AG04450 (cell line): ENCODE measurements at regions not wholly inside any gene's neighbourhood (a gene's known extent, or its start where the extent isn't known, plus 50 kb on each side); places are given as distances from the start of the nearest gene placed in this dataset.

Experiments used
- CTCF ChIA-PET: fragments of 300-600, 350-600 bp; formaldehyde crosslinking; extraction: SDS; loops from one replicate; lab custom pipeline; 2022; ENCODE audit warnings: antibody characterized with exemption, inconsistent platforms; lab: Charles Lee
- POLR2A ChIA-PET: fragments of 350-600 bp; formaldehyde crosslinking; extraction: SDS; loops from one replicate; lab custom pipeline; 2021; ENCODE audit warnings: antibody characterized with exemption, inconsistent platforms; lab: Yijun Ruan, JAX
- DNase-seq: peaks from one replicate; pipeline ENCODE4 v3.0.0-alpha.2; 2011; ENCODE audit warnings: low read depth, low spot score
- H3K27ac ChIP-seq: one replicate; pipeline ENCODE4 v1.5.1; 2012; ENCODE audit warnings: low read depth, low read length, control low read depth
- H3K27me3 ChIP-seq: one replicate; pipeline ENCODE4 v1.6.0; 2012; ENCODE audit warnings: low read length; ENCODE audit not compliant: control insufficient read depth, insufficient read depth
- H3K4me3 ChIP-seq: 2 replicates; pipeline ENCODE4 v1.5.1; 2011; ENCODE audit warnings: mild to moderate bottlenecking, low read depth, low read length, control low read depth
- H3K9me3 ChIP-seq: 2 replicates; pipeline ENCODE4 v1.5.1; 2012; ENCODE audit warnings: low read length; ENCODE audit not compliant: control insufficient read depth, insufficient read depth
- TF ChIP-seq, protein P1 (sequence below): IDR thresholded peaks from 2 replicates; pipeline ENCODE4 v1.5.1; 2011; ENCODE audit warnings: low read depth, low read length, control low read depth, inconsistent platforms

DNA sequence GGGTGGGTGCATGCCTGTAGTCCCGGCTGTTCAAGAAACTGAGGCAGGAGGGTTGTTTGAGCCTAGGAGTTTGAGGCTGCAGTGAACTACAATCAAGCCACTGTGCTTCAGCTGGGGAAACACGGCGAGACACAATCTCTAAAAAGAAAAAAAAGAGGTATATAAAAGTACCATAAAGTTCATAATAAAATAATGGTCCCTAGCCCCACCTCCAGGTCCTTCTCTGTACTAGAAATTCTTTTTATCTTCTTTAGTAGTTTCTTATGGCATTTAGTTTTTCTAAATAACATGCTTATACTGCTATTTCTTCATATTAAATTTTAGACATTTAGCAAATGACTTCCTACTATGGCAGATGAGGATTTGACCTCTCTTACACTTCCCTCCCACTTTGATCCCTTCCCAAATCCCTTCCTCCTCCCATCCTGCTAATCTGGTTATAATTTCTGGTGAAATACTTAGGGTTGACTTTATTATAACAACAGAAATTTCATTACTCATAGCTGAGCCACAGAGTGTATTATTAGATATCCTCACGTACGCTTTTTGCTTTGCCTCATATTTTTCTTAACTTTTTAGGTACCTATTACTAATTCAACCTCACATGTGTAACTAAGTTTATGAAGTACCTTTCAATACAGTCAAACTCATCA lies 94.7 kb downstream of the SLC41A2 start:
- no peak overlapping the region for H3K4me3 ChIP-seq
- TF ChIP-seq, protein P1, sequence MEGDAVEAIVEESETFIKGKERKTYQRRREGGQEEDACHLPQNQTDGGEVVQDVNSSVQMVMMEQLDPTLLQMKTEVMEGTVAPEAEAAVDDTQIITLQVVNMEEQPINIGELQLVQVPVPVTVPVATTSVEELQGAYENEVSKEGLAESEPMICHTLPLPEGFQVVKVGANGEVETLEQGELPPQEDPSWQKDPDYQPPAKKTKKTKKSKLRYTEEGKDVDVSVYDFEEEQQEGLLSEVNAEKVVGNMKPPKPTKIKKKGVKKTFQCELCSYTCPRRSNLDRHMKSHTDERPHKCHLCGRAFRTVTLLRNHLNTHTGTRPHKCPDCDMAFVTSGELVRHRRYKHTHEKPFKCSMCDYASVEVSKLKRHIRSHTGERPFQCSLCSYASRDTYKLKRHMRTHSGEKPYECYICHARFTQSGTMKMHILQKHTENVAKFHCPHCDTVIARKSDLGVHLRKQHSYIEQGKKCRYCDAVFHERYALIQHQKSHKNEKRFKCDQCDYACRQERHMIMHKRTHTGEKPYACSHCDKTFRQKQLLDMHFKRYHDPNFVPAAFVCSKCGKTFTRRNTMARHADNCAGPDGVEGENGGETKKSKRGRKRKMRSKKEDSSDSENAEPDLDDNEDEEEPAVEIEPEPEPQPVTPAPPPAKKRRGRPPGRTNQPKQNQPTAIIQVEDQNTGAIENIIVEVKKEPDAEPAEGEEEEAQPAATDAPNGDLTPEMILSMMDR, result no peak
- no peak for DNase-seq
- H3K9me3 ChIP-seq, result no peaks in the 10 kb centered on the region
- no peak overlapping the region for H3K27ac ChIP-seq
- ChIA-PET CTCF (interaction anchor here (2.3 to 3.5 kb wide), 2 partner anchors 13 to 482 kb away, joined by 11 to 15 read pairs; no protein-coding TSS in a partner anchor), POLR2A (no interaction called here)
- H3K27me3 ChIP-seq, result no peaks in the 10 kb centered on the region

DNA sequence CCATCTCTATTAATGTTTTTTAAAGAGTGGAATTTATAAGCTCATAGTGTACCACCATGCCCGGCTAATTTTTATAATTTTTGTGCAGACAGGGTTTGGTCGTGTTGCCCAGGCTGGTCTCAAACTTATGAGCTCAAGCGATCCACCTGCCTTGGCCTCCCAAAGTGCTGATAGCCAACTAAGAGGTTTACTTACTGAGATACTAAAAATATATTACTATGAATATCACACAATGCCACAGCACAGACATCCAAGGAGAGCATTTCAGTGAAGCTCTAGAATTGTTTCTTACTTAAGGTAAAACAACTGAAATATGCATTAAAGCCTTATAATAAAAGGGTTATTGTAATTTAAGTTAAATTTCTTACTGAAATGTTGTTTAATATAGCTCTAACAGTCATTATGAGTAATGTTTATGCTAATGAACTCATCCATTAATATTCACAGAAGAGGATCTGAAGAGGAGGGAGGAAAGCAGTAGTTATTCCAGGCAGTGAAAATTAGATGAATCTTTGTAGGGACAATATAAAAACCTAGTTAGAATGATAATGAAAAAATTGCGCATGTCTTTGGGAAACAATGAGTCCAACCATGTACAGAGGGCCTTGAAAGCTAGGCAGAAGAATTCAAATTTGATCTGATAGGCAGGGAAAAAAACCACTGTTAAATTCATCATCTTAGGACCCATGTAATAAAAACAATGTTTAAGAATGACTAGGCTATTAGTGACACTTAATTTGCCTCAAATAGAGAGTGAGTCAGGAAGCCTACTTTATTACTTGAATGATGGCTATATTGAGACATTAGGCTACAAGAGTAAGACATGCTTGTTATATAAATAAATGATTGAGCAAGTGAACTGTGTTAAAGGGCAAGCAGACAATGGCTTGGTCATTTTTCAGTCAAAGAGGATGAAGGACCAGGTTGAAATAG lies 99.2 kb downstream of the SLC41A2 start:
- TF ChIP-seq, protein P1, result no peak
- DNase-seq, result no peak
- Histone ChIP-seq H3K27me3 (no peaks in the 10 kb centered on the region), H3K27ac (no peak overlapping the region), H3K9me3 (no peaks in the 10 kb centered on the region), H3K4me3 (no peak overlapping the region)
- CTCF ChIA-PET, result interaction anchor here (1.3 kb wide), 1 partner anchor 476 kb away, joined by 3 read pairs; no protein-coding TSS in a partner anchor
- POLR2A ChIA-PET, result no interaction called here

DNA sequence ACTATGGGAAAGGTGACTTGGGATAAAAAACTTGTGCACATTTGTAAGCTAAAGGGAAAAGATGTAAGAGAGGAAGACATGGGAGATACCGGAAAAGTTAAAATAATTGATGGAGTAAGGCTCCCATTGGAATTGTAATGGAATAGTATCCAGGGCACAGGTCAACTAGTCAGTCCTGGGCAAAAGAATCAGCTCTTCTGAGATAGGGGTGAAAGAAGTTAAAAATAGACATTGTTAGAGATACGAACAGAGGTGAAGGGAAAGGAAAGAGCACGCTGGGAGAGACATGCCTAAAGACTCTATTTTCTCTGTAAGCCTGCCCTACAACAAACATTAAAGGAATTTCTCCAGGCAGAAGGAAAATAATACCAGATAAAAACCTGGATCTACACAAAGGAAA lies 101.6 kb downstream of the SLC41A2 start:
- POLR2A ChIA-PET, result no interaction called here
- TF ChIP-seq, protein P1, result no peak
- Histone ChIP-seq H3K4me3 (no peak overlapping the region), H3K9me3 (no peaks in the 10 kb centered on the region), H3K27ac (no peak overlapping the region), H3K27me3 (no peaks in the 10 kb centered on the region)
- no peak for DNase-seq
- CTCF ChIA-PET, result interaction anchor here (2.4 kb wide), 1 partner anchor 475 kb away, joined by 10 read pairs; no protein-coding TSS in a partner anchor

DNA sequence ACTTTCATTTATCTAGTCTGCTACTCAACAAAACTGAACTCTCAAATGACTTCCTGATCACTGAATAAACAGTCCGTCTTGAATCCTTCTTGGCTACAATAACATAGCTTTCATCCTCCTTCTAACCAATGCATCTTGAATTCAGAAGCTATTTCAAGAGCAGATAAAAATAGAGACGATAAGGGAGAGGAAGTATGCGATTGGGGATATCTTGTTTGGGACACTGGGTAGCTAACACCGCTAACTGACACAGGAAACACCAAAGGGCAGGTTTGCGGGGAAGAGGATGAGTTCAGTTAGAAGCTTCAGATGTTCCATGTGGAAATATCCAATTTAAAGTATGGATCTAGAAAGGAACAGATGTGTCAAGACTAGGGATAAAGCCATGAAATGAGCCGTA lies 102.5 kb downstream of the SLC41A2 start:
- DNase-seq, result no peak
- TF ChIP-seq, protein P1, result no peak
- CTCF ChIA-PET, result interaction anchor here (0.9 to 2.4 kb wide), 2 partner anchors 21 to 474 kb away, joined by 3 to 10 read pairs; no protein-coding TSS in a partner anchor
- no peaks in the 10 kb centered on the region for H3K27me3 ChIP-seq
- no peak overlapping the region for H3K4me3 ChIP-seq
- no peaks in the 10 kb centered on the region for H3K9me3 ChIP-seq
- no peak overlapping the region for H3K27ac ChIP-seq
- POLR2A ChIA-PET, result no interaction called here
